HepG2 (cell line): ENCODE measurements at regions not wholly inside any gene's neighbourhood (a gene's known extent, or its start where the extent isn't known, plus 50 kb on each side); places are given as distances from the start of the nearest gene placed in this dataset.
A peak's percentile ranks its signal among the peaks of the same experiment; 100 is the strongest.

ENCODE experiments used
- ATAC-seq: fragments of 200-7000 bp; cut with Tn5 transposase; 3 replicates; pipeline ENCODE4 v1.9.1; 2020; ENCODE audit warnings: mild to moderate bottlenecking, moderate library complexity
- BruUV-seq: library from RNA; stranded (reverse); fragments of 400-500 nt; replicated peaks from 2 replicates; lab custom pipeline; 2021; lab: Mats Ljungman, UMichigan
- CTCF ChIA-PET: fragments of 300-600 bp; formaldehyde crosslinking; extraction: SDS; loops from one replicate; lab custom pipeline; 2021; ENCODE audit warnings: low total read pairs, inconsistent platforms, low intra/inter-chr PET ratio; lab: Yijun Ruan, JAX
- POLR2A ChIA-PET: fragments of 350-600 bp; sonication (Branson Sonifier 250); formaldehyde crosslinking; loops from one replicate; lab custom pipeline; 2020; ENCODE audit warnings: antibody characterized with exemption, inconsistent platforms; lab: Yijun Ruan, JAX
- DNase-seq: peaks from one replicate; pipeline ENCODE4 v3.0.0-alpha.2; 2015; ENCODE audit warnings: low spot score
- FAIRE-seq: peaks from 3 replicates; lab custom pipeline; 2011; peaks lifted over from hg19 to GRCh38; lab: Jason Lieb, UNC
- H2AFZ ChIP-seq: one replicate; pipeline ENCODE4 v1.6.1; 2011; ENCODE audit warnings: low read length, inconsistent platforms
- H3K27ac ChIP-seq: fragments of 300-600 bp; 3 replicates; pipeline ENCODE4 v1.8.0; 2011; ENCODE audit warnings: mixed run types, mild to moderate bottlenecking, mixed read lengths, low read length, inconsistent platforms; ENCODE audit not compliant: insufficient read depth; ENCODE audit errors: extremely low read length
- H3K27me3 ChIP-seq, 2 experiments: fragments of 200-600 bp in 1 of 2; 2 replicates in 1 of 2; 3 replicates in 1 of 2; pipeline versions ENCODE4 v1.6.0 to v1.8.0; 2011; ENCODE audit warnings: low read length in 2 of 2, mild to moderate bottlenecking in 2 of 2, moderate library complexity in 2 of 2, inconsistent platforms in 1 of 2; ENCODE audit not compliant: insufficient read depth in 2 of 2, control insufficient read depth in 1 of 2
- H3K36me3 ChIP-seq, 2 experiments: fragments of 200-600 bp in 1 of 2; replicated peaks in 1 of 2; 2 replicates in 1 of 2; 3 replicates in 1 of 2; pipeline versions ENCODE4 v1.5.1 to v1.8.0; 2011; ENCODE audit warnings: low read length in 2 of 2, inconsistent platforms in 1 of 2; ENCODE audit not compliant: insufficient read depth in 2 of 2, control insufficient read depth in 1 of 2
- H3K4me1 ChIP-seq: 2 replicates; pipeline ENCODE4 v1.5.1; 2012; ENCODE audit warnings: low read length, inconsistent platforms; ENCODE audit not compliant: insufficient read depth
- H3K4me2 ChIP-seq: 2 replicates; pipeline ENCODE4 v1.6.0; 2011; ENCODE audit warnings: low read depth, low read length, inconsistent platforms
- H3K4me3 ChIP-seq, 3 experiments: fragments of 200-600 bp in 1 of 3; sonication (generic), shearing (Covaris generic) in 1 of 3; replicated peaks in 1 of 3; 2 replicates each; pipeline ENCODE4 v1.5.1; 2011 to 2016; ENCODE audit warnings: low read length in 3 of 3, inconsistent platforms in 2 of 3, low read depth in 2 of 3, mild to moderate bottlenecking in 2 of 3, control low read depth in 1 of 3, mixed read lengths in 1 of 3; ENCODE audit not compliant: insufficient read depth in 1 of 3
- H3K79me2 ChIP-seq: one replicate; pipeline ENCODE4 v1.6.1; 2011; ENCODE audit warnings: low read length, inconsistent platforms; ENCODE audit not compliant: insufficient read depth
- H3K9ac ChIP-seq: 2 replicates; pipeline ENCODE4 v1.6.0; 2011; ENCODE audit warnings: mild to moderate bottlenecking, low read depth, low read length, inconsistent platforms; ENCODE audit not compliant: insufficient read depth
- H3K9me3 ChIP-seq: 2 replicates; pipeline ENCODE4 v1.5.1; 2012; ENCODE audit warnings: mild to moderate bottlenecking, low read length
- H4K20me1 ChIP-seq: 2 replicates; pipeline ENCODE4 v1.6.0; 2011; ENCODE audit warnings: inconsistent platforms, mild to moderate bottlenecking, low read length, moderate library complexity; ENCODE audit not compliant: insufficient read depth
- DR1 ChIP-seq: sonication (generic); formaldehyde crosslinking; IDR thresholded peaks from 2 replicates; pipeline ENCODE4 v1.8.0; 2021; ENCODE audit warnings: mild to moderate bottlenecking, missing genetic modification reagents, inconsistent platforms
- SIN3B ChIP-seq: fragments of 150-350 bp; IDR thresholded peaks from 2 replicates; pipeline ENCODE4 v1.6.1; 2014; ENCODE audit warnings: low read length
- SKIL ChIP-seq: sonication (generic); formaldehyde crosslinking; IDR thresholded peaks from 2 replicates; pipeline ENCODE4 v1.8.0; 2022; ENCODE audit warnings: missing genetic modification reagents, mild to moderate bottlenecking, moderate library complexity, borderline replicate concordance
- SOX13 ChIP-seq, 3 experiments: fragments of 450-650 bp in 1 of 3; sonication (generic) in 1 of 3; formaldehyde crosslinking in 1 of 3; IDR thresholded peaks in 2 of 3; conservative IDR thresholded peaks in 1 of 3; 2 replicates each; pipeline versions ENCODE4 v1.5.0 to v1.6.1; 2016 to 2020; ENCODE audit warnings: antibody characterized with exemption in 1 of 3, mild to moderate bottlenecking in 1 of 3, missing compliant biosample characterization in 1 of 3, missing genetic modification reagents in 1 of 3, moderate library complexity in 1 of 3
- TBL1XR1 ChIP-seq: fragments of 150-350 bp; IDR thresholded peaks from 2 replicates; pipeline ENCODE4 v1.6.1; 2014; ENCODE audit warnings: borderline replicate concordance, low read length; ENCODE audit not compliant: partially characterized antibody
- ZNF331 ChIP-seq: sonication (generic); formaldehyde crosslinking; IDR thresholded peaks from 2 replicates; pipeline ENCODE4 v1.4.0; 2020; ENCODE audit warnings: missing genetic modification reagents
- ZNF446 ChIP-seq: sonication (generic); formaldehyde crosslinking; IDR thresholded peaks from 2 replicates; pipeline ENCODE4 v1.5.0; 2020; ENCODE audit warnings: mild to moderate bottlenecking, missing genetic modification reagents
- ZNF574 ChIP-seq: sonication (generic); formaldehyde crosslinking; IDR thresholded peaks from 2 replicates; pipeline ENCODE4 v1.4.0; 2020; ENCODE audit warnings: missing genetic modification reagents
- ZNF646 ChIP-seq: sonication (generic); formaldehyde crosslinking; IDR thresholded peaks from 2 replicates; pipeline ENCODE4 v1.9.0; 2021; ENCODE audit warnings: mild to moderate bottlenecking, missing genetic modification reagents
- WGBS: methylation state at CpG from one replicate; pipeline ENCODE4 v1.1.6; 2017; ENCODE audit warnings: low lambda C conversion rate; 5-methylcytosine and 5-hydroxymethylcytosine counted together
- in situ Hi-C: cut with HindIII; loops from 2 replicates; pipeline ENCODE4 v1.10.0; 2017; ENCODE audit warnings: low pct_unique_long_range_greater_than_20kb; ENCODE audit not compliant: extremely low pct_ligation_motif_present
- intact Hi-C: fragments of 100-400 bp; cut with micrococcal nuclease; formaldehyde crosslinking; loops from one replicate; pipeline ENCODE4 v1.10.0; 2022; ENCODE audit not compliant: unreplicated experiment

GRCh38 chr17:5971969-5972368 lies 98.2 kb upstream of the WSCD1 start (continued):
- TF ChIP-seq SOX13 (IDR thresholded peaks at IDR 0.05): no peak
- peak in 1 of 2 experiments; percentile 66; a peak in 2 of 4 replicates for TF ChIP-seq SOX13 (CRISPR knock-in tag; conservative IDR thresholded peaks at IDR 0.05 in 1 of 2, IDR thresholded peaks at IDR 0.05 in 1 of 2)
- peak; percentile 81 for TF ChIP-seq SKIL (CRISPR knock-in tag)
- TF ChIP-seq ZNF574 (CRISPR knock-in tag): no peak
- no peak for TF ChIP-seq DR1
- TF ChIP-seq ZNF446 (CRISPR knock-in tag): no peak
- TF ChIP-seq TBL1XR1: peak; percentile 67

GRCh38 chr17:5973410-5973809 lies 96.8 kb upstream of the WSCD1 start:
- in situ Hi-C loops: no loop called here
- peaks cover 14% of the 10 kb centered on the region for H3K9me3 ChIP-seq
- ChIA-PET CTCF (no interaction called here), POLR2A (no interaction called here)
- no TSS peak for BruUV-seq
- 0% methylated on average over 2 of the region's 3 CpGs for WGBS
- no peaks in the 10 kb centered on the region for H3K27me3 ChIP-seq
- no peaks in the 10 kb centered on the region for H3K36me3 ChIP-seq
- DNase-seq (no peak), FAIRE-seq (no peak), ATAC-seq (no peak)
- H3K4me1 ChIP-seq: 0 out of 2 replicates have a peak, but pooled peaks cover 6% of the 10 kb centered on the region
- H3K4me3 ChIP-seq: no peak overlapping the region
- intact Hi-C loops: no loop called here
- no peaks in the 10 kb centered on the region for H3K79me2 ChIP-seq
- no peak for TF ChIP-seq SIN3B
- TF ChIP-seq ZNF331 (CRISPR knock-in tag): peak; percentile 99
- no peak for TF ChIP-seq ZNF646 (CRISPR knock-in tag)
- no peak overlapping the region for H3K27ac ChIP-seq
- no peak overlapping the region for H3K9ac ChIP-seq
- H3K4me2 ChIP-seq: no peak overlapping the region
- no peaks in the 10 kb centered on the region for H4K20me1 ChIP-seq
- H2AFZ ChIP-seq: no peak overlapping the region
